ENCODE measurements at regions not wholly inside any gene's neighbourhood (a gene's known extent, or its start where the extent isn't known, plus 50 kb on each side); places are given as distances from the start of the nearest gene placed in this dataset.

DNA sequence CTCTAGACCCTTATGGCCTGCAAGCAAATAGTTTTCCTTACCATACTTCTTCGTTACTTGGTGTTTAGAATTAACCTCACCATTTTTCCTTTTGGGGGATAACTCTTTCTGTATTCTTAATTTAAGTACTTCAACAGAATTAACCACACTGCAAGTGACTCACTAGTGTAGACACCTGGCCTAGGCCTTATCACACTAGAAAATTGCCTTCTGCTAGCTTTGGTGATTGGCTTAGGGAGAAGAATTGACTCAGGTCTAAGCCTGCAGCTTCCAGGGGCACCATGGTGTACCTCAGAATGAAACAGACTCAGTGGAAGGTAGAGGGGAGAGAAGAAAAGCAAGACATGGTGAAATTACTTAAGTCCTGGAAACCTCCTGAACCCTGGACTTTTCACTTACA, 112.8 kb upstream of the HMHB1 start:
- Histone ChIP-seq H3K4me1 (no peaks in the 10 kb centered on the region), H3K27ac (no peak overlapping the region), H3K4me3 (no peak overlapping the region), H3K36me3 (no peaks in the 10 kb centered on the region), H3K9me3 (no peaks in the 10 kb centered on the region), H3K27me3 (no peaks in the 10 kb centered on the region)
- ATAC-seq: no peak
- no peak for DNase-seq
- intact Hi-C loops (cut with DNase I): no loop called here
- TF ChIP-seq, protein P1, sequence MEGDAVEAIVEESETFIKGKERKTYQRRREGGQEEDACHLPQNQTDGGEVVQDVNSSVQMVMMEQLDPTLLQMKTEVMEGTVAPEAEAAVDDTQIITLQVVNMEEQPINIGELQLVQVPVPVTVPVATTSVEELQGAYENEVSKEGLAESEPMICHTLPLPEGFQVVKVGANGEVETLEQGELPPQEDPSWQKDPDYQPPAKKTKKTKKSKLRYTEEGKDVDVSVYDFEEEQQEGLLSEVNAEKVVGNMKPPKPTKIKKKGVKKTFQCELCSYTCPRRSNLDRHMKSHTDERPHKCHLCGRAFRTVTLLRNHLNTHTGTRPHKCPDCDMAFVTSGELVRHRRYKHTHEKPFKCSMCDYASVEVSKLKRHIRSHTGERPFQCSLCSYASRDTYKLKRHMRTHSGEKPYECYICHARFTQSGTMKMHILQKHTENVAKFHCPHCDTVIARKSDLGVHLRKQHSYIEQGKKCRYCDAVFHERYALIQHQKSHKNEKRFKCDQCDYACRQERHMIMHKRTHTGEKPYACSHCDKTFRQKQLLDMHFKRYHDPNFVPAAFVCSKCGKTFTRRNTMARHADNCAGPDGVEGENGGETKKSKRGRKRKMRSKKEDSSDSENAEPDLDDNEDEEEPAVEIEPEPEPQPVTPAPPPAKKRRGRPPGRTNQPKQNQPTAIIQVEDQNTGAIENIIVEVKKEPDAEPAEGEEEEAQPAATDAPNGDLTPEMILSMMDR (IDR thresholded peaks at IDR 0.05): no peak

DNA sequence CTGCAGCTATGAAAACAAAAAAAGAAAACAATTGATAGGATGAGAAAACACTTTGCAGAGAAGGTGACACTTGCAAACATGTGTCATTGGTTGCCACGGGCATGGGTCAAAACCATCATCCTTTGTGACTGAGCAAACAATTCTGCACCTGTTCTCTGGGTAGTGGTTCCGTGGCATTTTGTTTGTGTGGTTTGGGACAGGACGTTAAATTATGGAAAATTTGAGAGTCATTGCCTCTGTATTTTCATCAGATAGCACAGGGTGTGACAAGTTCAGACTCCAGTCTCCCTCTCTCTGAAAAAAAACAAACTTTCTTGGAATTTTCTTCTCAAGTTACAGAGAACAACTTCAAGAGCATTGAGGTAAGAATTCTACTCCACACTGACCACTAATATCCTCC, 113.4 kb upstream of the HMHB1 start:
- no peaks in the 10 kb centered on the region for H3K36me3 ChIP-seq
- ATAC-seq (no peak), DNase-seq (no peak)
- no peaks in the 10 kb centered on the region for H3K9me3 ChIP-seq
- intact Hi-C loops (cut with DNase I): no loop called here
- H3K4me3 ChIP-seq: no peak overlapping the region
- no peaks in the 10 kb centered on the region for H3K27me3 ChIP-seq
- H3K4me1 ChIP-seq: no peaks in the 10 kb centered on the region
- TF ChIP-seq, protein P1 (IDR thresholded peaks at IDR 0.05): no peak
- no peak overlapping the region for H3K27ac ChIP-seq

DNA sequence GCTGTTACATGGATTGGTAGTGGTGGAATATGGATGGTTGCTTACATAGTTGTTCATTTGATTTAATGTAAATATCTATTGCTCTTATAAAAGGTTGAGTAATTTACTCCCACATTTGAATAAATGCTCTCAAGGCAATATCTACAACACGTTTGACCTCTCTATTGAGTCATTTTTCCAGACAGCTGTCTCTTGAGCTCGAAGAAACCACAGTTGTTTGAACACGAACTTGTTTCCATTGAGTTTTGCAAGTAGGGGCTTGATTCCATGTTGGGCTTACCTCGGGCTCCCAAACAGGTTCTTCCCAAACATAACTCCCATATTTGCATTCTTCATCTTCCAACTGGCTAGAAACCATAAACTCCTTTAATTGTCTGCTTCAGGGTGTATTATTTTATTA, 115.0 kb upstream of the HMHB1 start:
- H3K27ac ChIP-seq: no peak overlapping the region
- intact Hi-C loops (cut with DNase I): no loop called here
- H3K9me3 ChIP-seq: no peaks in the 10 kb centered on the region
- H3K27me3 ChIP-seq: no peaks in the 10 kb centered on the region
- H3K4me1 ChIP-seq: no peaks in the 10 kb centered on the region
- no peaks in the 10 kb centered on the region for H3K36me3 ChIP-seq
- no peak for DNase-seq
- no peak for ATAC-seq
- H3K4me3 ChIP-seq: no peak overlapping the region
- TF ChIP-seq, protein P1 (IDR thresholded peaks at IDR 0.05): no peak

DNA sequence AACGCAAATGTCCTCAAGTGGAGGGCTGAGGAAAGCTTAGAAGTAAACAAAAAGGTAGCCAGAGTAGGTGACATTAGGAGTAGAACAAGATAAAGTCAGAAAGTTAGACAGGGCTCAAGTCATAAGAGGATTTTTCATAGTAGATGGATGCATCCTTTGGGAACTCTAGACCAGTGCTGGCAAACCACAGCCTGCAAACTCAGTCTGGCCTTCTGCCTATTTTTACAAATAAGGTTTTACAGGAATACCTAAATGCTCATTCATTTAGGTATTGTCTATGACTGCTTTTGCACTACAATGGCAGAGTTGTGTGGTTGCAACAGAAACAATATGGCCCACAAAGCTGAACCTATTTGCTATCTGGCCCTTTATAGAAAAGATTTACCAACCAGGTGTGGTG, 116.0 kb upstream of the HMHB1 start:
- Histone ChIP-seq H3K4me1 (peaks cover 6% of the 10 kb centered on the region), H3K9me3 (no peaks in the 10 kb centered on the region), H3K36me3 (no peaks in the 10 kb centered on the region), H3K4me3 (no peak overlapping the region), H3K27ac (no peak overlapping the region), H3K27me3 (no peaks in the 10 kb centered on the region)
- intact Hi-C loops (cut with DNase I): no loop called here
- no peak for DNase-seq
- TF ChIP-seq, protein P1 (IDR thresholded peaks at IDR 0.05): no peak
- ATAC-seq: no peak

DNA sequence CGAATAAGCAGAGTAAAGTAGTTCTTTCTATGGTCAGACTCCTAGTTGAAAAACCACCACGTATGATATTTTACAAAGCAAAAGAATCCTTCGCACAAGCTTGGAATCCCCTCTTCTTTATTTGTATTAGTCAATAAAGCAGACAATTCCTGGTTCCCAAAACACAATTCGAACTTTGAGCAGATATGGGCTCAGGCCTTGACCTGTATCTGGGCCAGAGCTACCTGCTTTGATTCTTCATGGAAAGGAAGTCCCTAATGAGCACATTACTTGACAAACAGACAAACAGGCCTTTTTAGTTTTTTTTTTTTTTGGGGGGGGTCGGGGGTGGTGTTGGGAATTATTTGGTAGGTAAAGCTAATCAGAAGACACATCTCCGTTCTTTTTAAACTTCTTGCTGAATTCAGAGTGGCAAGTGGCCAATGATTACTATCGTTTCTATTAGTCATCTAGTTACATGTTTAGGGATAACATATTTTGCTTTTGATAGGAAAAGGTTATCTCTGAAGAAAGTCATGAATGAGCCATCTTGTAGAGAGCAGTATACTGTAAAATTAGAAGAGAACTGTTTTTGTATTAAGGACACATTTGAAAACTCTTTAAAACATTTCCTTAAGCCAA, 116.6 kb upstream of the HMHB1 start:
- Histone ChIP-seq H3K9me3 (no peaks in the 10 kb centered on the region), H3K27ac (no peak overlapping the region), H3K27me3 (no peaks in the 10 kb centered on the region), H3K36me3 (no peaks in the 10 kb centered on the region), H3K4me3 (no peak overlapping the region), H3K4me1 (peaks cover 6% of the 10 kb centered on the region)
- DNase-seq (no peak), ATAC-seq (no peak)
- TF ChIP-seq, protein P1 (IDR thresholded peaks at IDR 0.05): no peak
- intact Hi-C loops (cut with DNase I): no loop called here

DNA sequence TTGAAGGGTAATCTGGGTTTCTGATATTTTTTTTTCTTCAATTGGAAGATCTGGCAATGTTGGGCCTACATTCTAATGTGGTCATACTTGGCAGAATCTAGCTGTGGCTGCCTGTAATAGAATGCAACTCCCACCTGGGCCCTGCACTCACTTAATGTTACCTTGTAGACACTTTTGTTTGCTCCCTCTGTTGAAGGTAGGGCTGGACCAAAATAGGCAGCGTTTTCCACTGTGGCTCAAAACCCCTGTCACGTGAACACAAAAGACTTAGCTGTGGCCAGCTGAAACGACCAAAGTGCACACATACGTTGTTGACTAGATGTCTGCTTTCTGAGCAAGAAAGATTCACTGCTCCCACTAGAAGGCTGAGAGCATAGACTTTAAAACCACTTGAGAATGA, 117.6 kb upstream of the HMHB1 start:
- intact Hi-C loops (cut with DNase I): no loop called here
- Histone ChIP-seq H3K9me3 (no peaks in the 10 kb centered on the region), H3K4me3 (no peak overlapping the region), H3K4me1 (peaks cover 6% of the 10 kb centered on the region), H3K27ac (no peak overlapping the region), H3K36me3 (no peaks in the 10 kb centered on the region), H3K27me3 (no peaks in the 10 kb centered on the region)
- TF ChIP-seq, protein P1 (IDR thresholded peaks at IDR 0.05): no peak
- DNase-seq: no peak
- no peak for ATAC-seq

Data from upper lobe of right lung (tissue), 1 donor.